H7 (cell line): ENCODE measurements at regions not wholly inside any gene's neighbourhood (a gene's known extent, or its start where the extent isn't known, plus 50 kb on each side); places are given as distances from the start of the nearest gene placed in this dataset.
"Not testable (repeated sequence)": the region's sequence is repeated elsewhere in the genome, so short reads cannot be mapped to it uniquely, and the experiment has no call there.

Source experiments
- DNase-seq: peaks from one replicate; pipeline ENCODE4 v3.0.0; 2012
- H3K27me3 ChIP-seq: 2 replicates; pipeline ENCODE4 v1.6.0; 2011; ENCODE audit warnings: mild to moderate bottlenecking, low read length; ENCODE audit not compliant: control insufficient read depth, insufficient read depth
- H3K36me3 ChIP-seq: replicated peaks from 2 replicates; pipeline ENCODE4 v1.5.1; 2011; ENCODE audit warnings: low read length; ENCODE audit not compliant: control insufficient read depth, insufficient read depth
- H3K4me3 ChIP-seq: 2 replicates; pipeline ENCODE4 v1.5.1; 2011; ENCODE audit warnings: low read depth, mild to moderate bottlenecking, control low read depth, low read length, moderate library complexity; ENCODE audit not compliant: insufficient read depth

GRCh38 chr11:114960819-114961218 is 282.5 kb downstream of the NXPE2 start:
- H3K36me3 ChIP-seq, DNase-seq, H3K27me3 ChIP-seq, H3K4me3 ChIP-seq: not testable (repeated sequence)

GRCh38 chr11:114964676-114965214 is 286.4 kb downstream of the NXPE2 start:
- DNase-seq, result no peak
- H3K27me3 ChIP-seq, result no peaks in the 10 kb centered on the region
- H3K36me3 ChIP-seq, result no peaks in the 10 kb centered on the region
- no peak overlapping the region for H3K4me3 ChIP-seq

GRCh38 chr11:114970927-114971645 is 292.8 kb downstream of the NXPE2 start:
- H3K4me3 ChIP-seq, result no peak overlapping the region
- no peak for DNase-seq
- no peaks in the 10 kb centered on the region for H3K27me3 ChIP-seq
- H3K36me3 ChIP-seq, result no peaks in the 10 kb centered on the region

GRCh38 chr11:114972105-114972504 is 293.8 kb downstream of the NXPE2 start:
- Histone ChIP-seq H3K27me3 (no peaks in the 10 kb centered on the region), H3K36me3 (no peaks in the 10 kb centered on the region), H3K4me3 (no peak overlapping the region)
- DNase-seq, result peak; percentile 30

- no peak overlapping the region for H3K4me3 ChIP-seq
- no peaks in the 10 kb centered on the region for H3K27me3 ChIP-seq
- no peak for DNase-seq
- H3K36me3 ChIP-seq, result no peaks in the 10 kb centered on the region
These were observed 299.3 kb downstream of the NXPE2 start for GRCh38 chr11:114977651-114978050.

GRCh38 chr11:114982141-114982540 is 303.8 kb downstream of the NXPE2 start:
- H3K27me3 ChIP-seq, result no peaks in the 10 kb centered on the region
- H3K4me3 ChIP-seq, result no peak overlapping the region
- H3K36me3 ChIP-seq, result no peaks in the 10 kb centered on the region
- no peak for DNase-seq

GRCh38 chr11:114984611-114985163 is 306.4 kb downstream of the NXPE2 start:
- no peaks in the 10 kb centered on the region for H3K36me3 ChIP-seq
- no peaks in the 10 kb centered on the region for H3K27me3 ChIP-seq
- H3K4me3 ChIP-seq, result no peak overlapping the region
- DNase-seq, result no peak

GRCh38 chr11:114986365-114986764 is 308.0 kb downstream of the NXPE2 start:
- no peaks in the 10 kb centered on the region for H3K27me3 ChIP-seq
- H3K36me3 ChIP-seq, result no peaks in the 10 kb centered on the region
- no peak overlapping the region for H3K4me3 ChIP-seq
- no peak for DNase-seq

GRCh38 chr11:114987186-114987760 is 308.9 kb downstream of the NXPE2 start:
- no peak overlapping the region for H3K4me3 ChIP-seq
- no peak for DNase-seq

GRCh38 chr11:114988644-114989043 is 310.3 kb downstream of the NXPE2 start:
- no peak for DNase-seq
- Histone ChIP-seq H3K4me3 (no peak overlapping the region), H3K27me3 (peaks cover 2% of the 10 kb centered on the region; the same call in 1 of the 2 replicates), H3K36me3 (no peaks in the 10 kb centered on the region)

More at GRCh38 chr11:114987186-114987760, 308.9 kb downstream of the NXPE2 start:
- Histone ChIP-seq H3K27me3 (no peaks in the 10 kb centered on the region), H3K36me3 (no peaks in the 10 kb centered on the region)

GRCh38 chr11:114989536-114989935 is 311.2 kb downstream of the NXPE2 start:
- H3K36me3 ChIP-seq, result no peaks in the 10 kb centered on the region
- no peak overlapping the region for H3K4me3 ChIP-seq
- DNase-seq, result no peak
- H3K27me3 ChIP-seq, result peaks cover 2% of the 10 kb centered on the region; the same call in 1 of the 2 replicates

- DNase-seq, result no peak
- Histone ChIP-seq H3K36me3 (no peaks in the 10 kb centered on the region), H3K27me3 (no peaks in the 10 kb centered on the region), H3K4me3 (no peak overlapping the region)
These were observed 327.3 kb downstream of the NXPE2 start for GRCh38 chr11:115005663-115006062.

GRCh38 chr11:115007851-115008250 is 329.5 kb downstream of the NXPE2 start:
- H3K4me3 ChIP-seq, result no peak overlapping the region
- no peak for DNase-seq

GRCh38 chr11:115008799-115009198 is 330.5 kb downstream of the NXPE2 start:
- no peak for DNase-seq
- Histone ChIP-seq H3K4me3 (no peak overlapping the region), H3K27me3 (no peaks in the 10 kb centered on the region), H3K36me3 (no peaks in the 10 kb centered on the region)

More at GRCh38 chr11:115007851-115008250, 329.5 kb downstream of the NXPE2 start:
- Histone ChIP-seq H3K36me3 (no peaks in the 10 kb centered on the region), H3K27me3 (no peaks in the 10 kb centered on the region)

GRCh38 chr11:115017529-115017928 is 339.2 kb downstream of the NXPE2 start:
- H3K27me3 ChIP-seq, result no peaks in the 10 kb centered on the region
- H3K36me3 ChIP-seq, result no peaks in the 10 kb centered on the region
- H3K4me3 ChIP-seq, result no peak overlapping the region
- DNase-seq, result no peak
